PFSK-1 (cell line): ENCODE measurements at regions not wholly inside any gene's neighbourhood (a gene's known extent, or its start where the extent isn't known, plus 50 kb on each side); places are given as distances from the start of the nearest gene placed in this dataset.

ENCODE experiments used
- FOXP2 ChIP-seq: optimal IDR thresholded peaks from 2 replicates; pipeline ENCODE3; 2011; ENCODE audit warnings: borderline replicate concordance, control low read depth, inconsistent platforms; ENCODE audit not compliant: insufficient read depth; ENCODE audit errors: extremely low read length, extremely low read depth
- POLR2AphosphoS5 ChIP-seq: IDR thresholded peaks from 2 replicates; pipeline ENCODE4 v1.6.1; 2012; ENCODE audit warnings: low read depth, mild to moderate bottlenecking, control low read depth, low read length, moderate library complexity
- SIN3A ChIP-seq: IDR thresholded peaks from 2 replicates; pipeline ENCODE4 v1.6.1; 2012; ENCODE audit warnings: mild to moderate bottlenecking, low read length, moderate library complexity, borderline replicate concordance; ENCODE audit not compliant: insufficient read depth
- TAF1 ChIP-seq: IDR thresholded peaks from 2 replicates; pipeline ENCODE4 v1.6.1; 2012; ENCODE audit warnings: low read length, control low read depth, borderline replicate concordance; ENCODE audit not compliant: insufficient read depth
- TF ChIP-seq, protein P1 (sequence below), 2 experiments: IDR thresholded peaks; 2 replicates each; pipeline versions ENCODE4 v1.6.1 to v1.8.0; 2011 to 2012; ENCODE audit warnings: low read depth in 2 of 2, low read length in 2 of 2, control low read depth in 1 of 2, inconsistent platforms in 1 of 2, mild to moderate bottlenecking in 1 of 2, moderate library complexity in 1 of 2; ENCODE audit not compliant: insufficient read depth in 1 of 2

DNA sequence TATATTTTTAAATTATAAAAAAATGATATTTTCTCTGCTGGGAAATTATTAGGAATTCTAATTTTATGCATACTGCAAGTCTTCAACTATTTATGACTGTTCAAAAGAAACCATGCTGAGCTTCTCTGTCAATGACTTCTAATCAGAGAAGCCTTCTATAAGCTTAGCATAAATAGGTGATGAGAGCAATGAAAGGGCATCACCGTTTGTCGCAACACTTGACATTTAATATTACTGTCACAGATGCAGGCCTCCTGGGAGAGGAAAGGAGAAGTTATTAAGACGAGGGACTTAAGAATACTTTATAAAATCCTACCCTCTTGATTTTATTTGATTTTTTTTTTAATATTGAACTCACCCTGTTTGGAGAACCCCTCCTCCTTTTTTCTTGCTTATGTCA is 69.8 kb downstream of the CAPZA3 start:
- TF ChIP-seq POLR2AphosphoS5 (no peak), SIN3A (no peak), TAF1 (no peak), FOXP2 (no peak)
- TF ChIP-seq, protein P1, sequence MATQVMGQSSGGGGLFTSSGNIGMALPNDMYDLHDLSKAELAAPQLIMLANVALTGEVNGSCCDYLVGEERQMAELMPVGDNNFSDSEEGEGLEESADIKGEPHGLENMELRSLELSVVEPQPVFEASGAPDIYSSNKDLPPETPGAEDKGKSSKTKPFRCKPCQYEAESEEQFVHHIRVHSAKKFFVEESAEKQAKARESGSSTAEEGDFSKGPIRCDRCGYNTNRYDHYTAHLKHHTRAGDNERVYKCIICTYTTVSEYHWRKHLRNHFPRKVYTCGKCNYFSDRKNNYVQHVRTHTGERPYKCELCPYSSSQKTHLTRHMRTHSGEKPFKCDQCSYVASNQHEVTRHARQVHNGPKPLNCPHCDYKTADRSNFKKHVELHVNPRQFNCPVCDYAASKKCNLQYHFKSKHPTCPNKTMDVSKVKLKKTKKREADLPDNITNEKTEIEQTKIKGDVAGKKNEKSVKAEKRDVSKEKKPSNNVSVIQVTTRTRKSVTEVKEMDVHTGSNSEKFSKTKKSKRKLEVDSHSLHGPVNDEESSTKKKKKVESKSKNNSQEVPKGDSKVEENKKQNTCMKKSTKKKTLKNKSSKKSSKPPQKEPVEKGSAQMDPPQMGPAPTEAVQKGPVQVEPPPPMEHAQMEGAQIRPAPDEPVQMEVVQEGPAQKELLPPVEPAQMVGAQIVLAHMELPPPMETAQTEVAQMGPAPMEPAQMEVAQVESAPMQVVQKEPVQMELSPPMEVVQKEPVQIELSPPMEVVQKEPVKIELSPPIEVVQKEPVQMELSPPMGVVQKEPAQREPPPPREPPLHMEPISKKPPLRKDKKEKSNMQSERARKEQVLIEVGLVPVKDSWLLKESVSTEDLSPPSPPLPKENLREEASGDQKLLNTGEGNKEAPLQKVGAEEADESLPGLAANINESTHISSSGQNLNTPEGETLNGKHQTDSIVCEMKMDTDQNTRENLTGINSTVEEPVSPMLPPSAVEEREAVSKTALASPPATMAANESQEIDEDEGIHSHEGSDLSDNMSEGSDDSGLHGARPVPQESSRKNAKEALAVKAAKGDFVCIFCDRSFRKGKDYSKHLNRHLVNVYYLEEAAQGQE (IDR thresholded peaks at IDR 0.05; ENCODE audit: insufficient read depth in 1 of 2, low read depth in 2 of 2, low read length in 2 of 2), result no peak

- TF ChIP-seq SIN3A, result no peak
- no peak for TF ChIP-seq TAF1
- TF ChIP-seq FOXP2, result no peak
- TF ChIP-seq, protein P1 (IDR thresholded peaks at IDR 0.05; ENCODE audit: insufficient read depth in 1 of 2, low read depth in 2 of 2, low read length in 2 of 2), result no peak
- no peak for TF ChIP-seq POLR2AphosphoS5
Measured at GRCh38 chr12:18808221-18808620, 70.3 kb downstream of the CAPZA3 start.

DNA sequence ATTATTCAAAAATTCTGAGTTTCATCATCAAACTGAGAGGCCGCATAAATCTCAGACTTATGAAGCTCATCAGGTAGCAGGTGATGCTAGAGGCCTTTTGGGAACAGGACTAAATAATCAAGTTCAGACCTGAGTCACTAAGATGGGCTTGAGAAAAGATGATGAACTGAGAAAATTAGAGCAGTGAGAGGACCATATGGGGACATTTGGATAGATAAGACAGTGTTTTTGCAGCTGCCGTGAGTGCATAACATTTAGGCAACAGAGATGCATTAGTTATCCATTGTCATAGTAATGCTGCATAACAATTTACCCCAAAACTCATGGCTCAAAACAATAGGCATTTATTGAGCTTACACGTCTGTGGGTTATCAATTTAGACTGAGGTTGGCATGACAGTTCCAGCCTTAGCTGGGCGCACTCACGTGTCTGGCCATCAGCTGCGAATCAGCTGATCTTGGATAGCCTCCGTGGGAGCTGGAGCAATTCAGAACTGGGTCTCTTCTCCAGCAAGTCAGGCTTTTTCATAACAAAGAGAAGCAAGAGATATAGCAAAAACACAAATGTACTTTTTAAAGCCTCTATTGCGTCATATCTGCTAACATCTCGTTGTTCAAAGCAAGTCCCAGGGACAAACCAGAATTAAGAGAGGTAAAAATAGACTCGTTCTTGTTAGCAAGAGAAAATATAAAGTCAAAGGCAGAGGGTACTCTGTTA is 72.8 kb downstream of the CAPZA3 start:
- TF ChIP-seq TAF1 (no peak), FOXP2 (no peak), SIN3A (no peak), POLR2AphosphoS5 (no peak)
- TF ChIP-seq, protein P1 (IDR thresholded peaks at IDR 0.05; ENCODE audit: insufficient read depth in 1 of 2, low read depth in 2 of 2, low read length in 2 of 2), result no peak

DNA sequence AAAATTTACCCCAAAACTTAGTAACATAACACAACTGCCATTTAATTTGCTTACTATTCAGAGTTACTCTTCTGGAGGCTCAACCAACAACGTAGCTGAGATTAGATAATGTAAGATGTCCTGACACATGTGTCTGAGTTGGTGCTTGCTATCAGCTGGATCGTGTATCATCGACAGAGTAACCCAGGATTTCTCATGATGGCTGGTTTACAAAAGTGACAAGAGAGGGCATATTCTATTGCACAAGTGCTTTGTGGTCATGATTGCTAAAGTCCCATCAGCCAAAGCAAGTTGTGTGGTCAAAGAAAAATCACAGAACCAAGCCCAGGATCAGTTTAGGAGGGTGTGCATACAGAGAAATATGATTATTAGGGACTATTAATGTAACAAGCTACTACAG is 73.4 kb downstream of the CAPZA3 start:
- TF ChIP-seq, protein P1 (IDR thresholded peaks at IDR 0.05; ENCODE audit: insufficient read depth in 1 of 2, low read depth in 2 of 2, low read length in 2 of 2), result no peak
- no peak for TF ChIP-seq POLR2AphosphoS5
- TF ChIP-seq SIN3A, result no peak
- TF ChIP-seq FOXP2, result no peak
- TF ChIP-seq TAF1, result no peak

GRCh38 chr12:18813753-18814152 is 75.8 kb downstream of the CAPZA3 start:
- TF ChIP-seq, protein P1 (IDR thresholded peaks at IDR 0.05; ENCODE audit: insufficient read depth in 1 of 2, low read depth in 2 of 2, low read length in 2 of 2), result no peak
- TF ChIP-seq POLR2AphosphoS5, result no peak
